ENCODE measurements at regions not wholly inside any gene's neighbourhood (a gene's known extent, or its start where the extent isn't known, plus 50 kb on each side); places are given as distances from the start of the nearest gene placed in this dataset.

DNA sequence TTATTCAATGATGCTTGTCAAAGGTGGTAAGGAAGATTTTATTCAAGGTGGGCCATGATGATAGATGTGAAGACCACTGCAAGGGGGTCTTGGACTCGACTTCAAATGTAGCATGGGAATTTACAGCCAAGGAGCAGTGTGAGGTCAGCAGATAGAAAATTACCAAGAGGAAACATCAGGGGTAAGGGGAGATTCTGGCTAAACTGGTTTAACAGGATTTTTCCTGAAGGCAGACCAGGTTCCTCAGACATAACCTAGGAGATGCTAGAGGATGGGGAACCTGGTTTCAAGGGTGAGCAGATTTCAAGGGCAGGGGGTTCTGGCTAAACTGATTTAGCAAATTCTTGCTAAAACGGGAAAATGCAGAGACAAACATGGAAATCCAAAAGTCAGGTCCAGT lies 464.9 kb downstream of the TAFA4 start:
- no peak for DNase-seq (ENCODE audit: low spot score)

DNA sequence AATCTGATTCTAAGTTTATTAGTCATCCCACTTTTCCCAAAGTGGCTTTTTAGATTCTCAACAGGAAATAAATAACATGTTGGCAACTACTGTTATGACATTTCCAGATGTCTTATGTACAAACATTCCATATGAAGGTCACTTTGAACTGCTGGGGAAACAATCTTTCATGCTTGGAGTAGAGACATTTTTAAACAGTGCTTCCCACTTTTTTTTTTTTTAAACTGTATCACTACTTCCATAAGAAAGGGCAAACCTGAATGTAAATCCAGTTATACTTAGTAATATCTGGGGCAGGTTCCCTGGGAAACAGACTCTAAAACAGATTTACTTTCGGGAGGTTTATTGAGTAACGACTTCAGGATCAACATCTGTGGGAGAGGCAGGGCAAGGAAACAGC lies 473.8 kb downstream of the TAFA4 start:
- DNase-seq (ENCODE audit: low spot score), result peak; percentile 1

GRCh38 chr3:68448510-68449383 lies 483.6 kb downstream of the TAFA4 start:
- DNase-seq (ENCODE audit: low spot score), result no peak

- no peak for DNase-seq (ENCODE audit: low spot score)
These were observed 484.5 kb downstream of the TAFA4 start for GRCh38 chr3:68447885-68448284.

DNA sequence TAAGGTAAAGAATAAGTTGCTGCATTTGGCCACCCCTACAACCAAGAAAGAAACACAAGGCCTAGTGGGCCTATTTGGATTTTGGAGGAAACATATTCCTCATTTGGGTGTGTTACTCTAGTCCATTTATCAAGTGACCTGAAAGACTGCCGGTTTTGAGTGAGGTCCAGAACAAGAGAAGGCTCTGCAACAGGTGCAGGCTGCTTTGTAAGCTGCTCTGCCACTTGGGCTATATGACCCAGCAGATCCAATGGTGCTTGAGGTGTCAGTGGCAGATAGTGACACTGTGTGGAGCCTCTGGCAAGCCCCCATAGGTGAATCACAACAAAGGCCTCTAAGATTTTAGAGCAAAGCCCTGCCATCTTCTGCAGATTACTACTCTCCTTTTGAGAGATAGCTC lies 491.3 kb downstream of the TAFA4 start:
- DNase-seq (ENCODE audit: low spot score), result no peak

- DNase-seq (ENCODE audit: low spot score), result no peak
These were observed 495.5 kb downstream of the TAFA4 start for GRCh38 chr3:68436619-68437401.

GRCh38 chr3:68428495-68428894 lies 503.9 kb downstream of the TAFA4 start:
- no peak for DNase-seq (ENCODE audit: low spot score)

DNA sequence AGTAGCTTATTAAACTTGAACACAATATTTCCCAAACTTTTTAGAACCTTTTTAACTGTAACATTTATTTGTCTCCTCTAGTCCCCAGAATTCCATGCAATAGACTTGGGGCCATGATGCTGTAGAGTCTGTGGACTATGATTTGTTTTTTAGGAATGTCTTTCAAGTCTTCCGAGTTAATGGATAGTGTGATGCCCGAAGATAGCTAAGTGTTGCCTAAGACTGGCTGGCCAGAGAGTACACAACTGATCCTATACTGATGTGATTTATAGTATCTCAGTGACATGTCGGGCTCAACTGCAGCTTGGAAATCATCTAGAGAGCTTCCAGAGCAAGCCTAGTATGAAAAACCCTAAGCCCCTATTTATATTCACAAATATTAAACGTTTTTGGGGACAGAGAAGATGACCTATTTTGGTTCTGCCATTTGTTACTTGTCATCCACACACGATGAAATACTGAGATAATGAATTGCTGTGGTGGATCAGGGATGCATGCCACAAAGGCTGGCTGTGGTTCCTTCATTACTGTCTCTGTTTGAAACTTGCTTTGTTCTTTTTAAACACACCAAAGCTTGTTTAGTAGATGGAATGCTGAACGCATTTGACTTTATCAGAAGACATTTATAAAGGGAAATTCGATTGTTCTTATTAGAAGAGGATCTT lies 507.4 kb downstream of the TAFA4 start:
- no peak for DNase-seq (ENCODE audit: low spot score)

DNA sequence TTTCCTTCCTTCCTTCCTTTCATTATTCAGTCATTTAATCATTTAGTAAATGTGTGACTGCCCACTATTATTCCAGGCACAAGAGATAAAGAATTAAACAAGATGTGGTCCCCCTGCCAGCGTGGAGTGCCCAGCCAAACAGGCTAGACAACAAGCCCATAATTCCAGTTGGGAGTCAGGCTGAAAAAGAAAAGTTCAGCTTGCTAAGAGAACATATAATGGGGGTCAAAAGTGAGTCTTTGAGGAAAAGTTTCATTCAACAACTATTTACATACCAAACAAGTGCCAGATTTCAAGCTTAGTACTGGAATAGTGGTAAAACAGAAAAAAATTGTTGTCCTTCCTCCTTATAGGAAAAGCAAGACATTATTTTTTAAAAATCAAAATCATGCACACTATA lies 523.7 kb downstream of the TAFA4 start:
- DNase-seq (ENCODE audit: low spot score), result no peak

DNA sequence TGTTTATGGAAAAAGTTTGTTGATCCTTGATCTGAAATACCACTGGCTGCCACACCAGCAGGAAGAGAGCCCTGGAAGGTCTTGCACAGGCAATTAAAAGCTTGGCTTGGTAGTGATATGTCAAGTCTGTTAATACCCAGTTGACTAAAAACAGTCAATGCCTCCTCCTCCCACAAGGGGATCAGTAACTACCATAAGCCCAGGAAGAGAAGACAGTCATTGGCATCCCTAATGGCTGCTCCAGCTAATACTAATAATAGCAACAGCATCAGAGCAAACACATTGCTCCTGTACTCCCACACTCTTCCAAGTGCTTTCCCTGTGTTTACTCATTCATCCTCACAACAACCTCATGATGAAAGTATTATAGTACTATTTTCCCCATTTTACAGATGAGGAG lies 528.6 kb downstream of the TAFA4 start:
- no peak for DNase-seq (ENCODE audit: low spot score)

- DNase-seq (ENCODE audit: low spot score), result no peak
These were observed 530.0 kb downstream of the TAFA4 start for GRCh38 chr3:68402235-68402918.

DNA sequence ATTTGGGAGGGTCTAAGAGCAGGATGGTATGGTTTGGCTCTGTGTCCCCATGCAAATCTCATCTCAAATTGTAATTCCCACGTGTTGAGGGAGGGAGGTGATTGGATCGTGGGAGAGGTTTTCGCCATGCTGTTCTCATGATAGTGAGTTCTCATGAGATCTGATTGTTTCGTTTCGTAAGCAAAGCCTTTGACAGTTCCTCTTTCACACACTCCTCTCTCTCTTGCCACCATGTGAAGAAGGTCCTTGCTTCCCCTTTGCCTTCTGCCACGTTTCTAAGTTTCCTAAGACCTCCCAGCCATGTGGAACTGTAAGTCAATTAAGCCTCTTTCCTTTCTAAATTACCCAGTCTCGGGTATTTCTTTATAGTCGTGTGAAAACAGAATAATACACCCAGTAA lies 553.7 kb downstream of the TAFA4 start:
- DNase-seq (ENCODE audit: low spot score), result no peak

DNA sequence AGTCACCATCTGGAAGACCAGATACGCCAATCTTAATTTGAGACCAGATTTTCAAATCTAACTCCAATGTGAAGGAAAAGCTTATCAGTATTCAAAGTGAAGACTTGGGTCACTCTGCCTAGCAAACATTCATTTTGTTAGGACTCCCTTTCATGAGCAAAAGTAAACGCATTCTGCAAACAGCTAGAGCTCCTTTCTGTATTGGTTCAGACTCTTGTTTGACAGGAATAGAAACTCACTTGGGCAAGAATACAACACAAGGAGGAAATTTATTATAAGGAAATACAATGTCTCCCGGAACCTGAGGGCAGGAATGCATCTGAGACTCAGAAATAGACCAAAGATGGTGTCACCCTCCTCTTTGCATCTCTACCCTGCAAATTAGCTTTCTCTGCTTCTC lies 558.6 kb downstream of the TAFA4 start:
- DNase-seq (ENCODE audit: low spot score), result no peak

DNA sequence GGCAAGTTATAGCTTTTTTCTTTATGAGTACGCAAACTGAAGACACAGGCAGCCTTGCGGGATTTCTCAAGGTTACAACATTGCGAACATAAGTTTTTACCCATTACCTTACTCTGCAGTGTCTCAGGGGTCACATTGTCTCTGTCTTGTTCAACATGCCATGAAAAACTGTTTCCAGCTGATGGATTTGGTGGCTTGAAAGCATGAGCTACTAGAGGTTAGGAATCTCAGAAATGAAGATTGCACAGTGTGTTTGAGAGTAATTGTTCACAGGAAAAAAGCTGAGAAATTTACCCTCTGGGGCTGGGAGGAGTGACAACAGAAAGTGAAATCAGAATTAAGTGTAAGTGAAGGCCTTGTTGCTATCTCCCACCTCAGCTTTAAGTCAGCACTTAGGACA lies 568.6 kb downstream of the TAFA4 start:
- DNase-seq (ENCODE audit: low spot score), result no peak

GRCh38 chr3:68360492-68360891 lies 571.9 kb downstream of the TAFA4 start:
- no peak for DNase-seq (ENCODE audit: low spot score)

GRCh38 chr3:68345781-68346180 lies 586.6 kb downstream of the TAFA4 start:
- DNase-seq (ENCODE audit: low spot score), result no peak

DNA sequence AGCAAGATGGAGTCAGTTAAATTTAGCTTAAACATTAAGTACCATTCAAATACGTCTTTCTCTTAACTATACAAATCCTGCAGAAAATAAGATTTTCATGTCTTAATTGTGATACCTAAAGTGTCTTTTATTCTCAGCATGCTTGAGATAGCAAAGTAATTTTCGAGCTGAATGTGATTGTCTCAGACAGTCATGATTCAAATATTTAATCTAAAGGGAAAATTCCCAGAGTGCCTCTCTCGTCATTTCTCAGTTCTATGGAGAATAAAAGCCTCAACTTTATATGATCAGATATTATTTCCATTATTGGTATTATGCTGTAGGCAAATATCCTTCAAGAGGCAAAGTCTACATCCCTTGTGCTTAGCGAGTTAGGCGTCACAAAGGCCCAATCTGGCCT lies 589.9 kb downstream of the TAFA4 start:
- DNase-seq (ENCODE audit: low spot score), result no peak

GRCh38 chr3:68336042-68336441 lies 596.3 kb downstream of the TAFA4 start:
- DNase-seq (ENCODE audit: low spot score), result no peak

DNA sequence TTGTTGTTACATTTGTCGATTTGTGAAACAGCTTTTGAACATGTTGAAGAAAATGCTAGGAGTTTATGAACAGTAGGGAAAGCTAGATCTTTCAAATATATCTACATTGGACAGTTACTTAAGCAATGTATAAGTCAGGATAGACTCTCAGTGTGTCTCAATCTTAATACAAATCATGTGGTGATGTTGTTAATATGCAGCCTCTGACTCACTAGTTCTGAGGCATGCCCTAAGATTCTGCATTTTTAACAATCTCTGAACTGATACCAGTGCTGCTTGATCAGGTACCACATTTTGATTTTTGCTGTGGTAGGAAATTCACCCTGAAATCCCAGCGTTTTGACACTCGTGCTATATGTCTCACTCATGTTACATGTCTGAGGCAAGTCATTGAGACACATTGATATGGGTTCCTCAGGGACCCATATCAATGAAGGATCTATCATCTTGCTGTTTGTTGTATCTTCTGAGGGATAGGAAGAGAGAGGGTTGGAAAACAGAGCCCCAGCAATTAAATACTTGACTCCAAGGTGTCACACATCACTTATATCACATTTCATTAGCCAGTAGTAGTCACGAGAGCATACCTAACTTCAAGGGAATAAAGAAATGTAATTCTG lies 597.9 kb downstream of the TAFA4 start:
- DNase-seq (ENCODE audit: low spot score), result no peak

DNA sequence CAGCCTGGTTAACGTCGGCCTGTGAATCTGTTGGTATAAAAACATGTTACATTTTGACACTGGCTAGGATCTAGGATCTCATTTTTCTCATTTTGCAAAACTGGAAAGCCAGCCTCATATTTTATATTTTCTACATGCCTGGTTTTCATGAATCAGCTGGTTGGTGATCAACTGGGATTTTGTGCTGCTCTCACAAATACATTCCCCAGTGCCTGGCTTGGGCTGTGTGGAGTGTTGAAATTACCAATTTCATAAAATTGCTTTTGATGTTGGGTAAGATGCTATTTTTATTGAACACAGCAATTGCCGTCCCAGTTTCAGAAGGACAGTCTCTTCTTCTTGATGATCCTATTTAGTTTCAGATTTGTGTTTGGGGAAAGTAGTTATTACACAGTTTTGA lies 604.3 kb downstream of the TAFA4 start:
- DNase-seq (ENCODE audit: low spot score), result no peak

DNA sequence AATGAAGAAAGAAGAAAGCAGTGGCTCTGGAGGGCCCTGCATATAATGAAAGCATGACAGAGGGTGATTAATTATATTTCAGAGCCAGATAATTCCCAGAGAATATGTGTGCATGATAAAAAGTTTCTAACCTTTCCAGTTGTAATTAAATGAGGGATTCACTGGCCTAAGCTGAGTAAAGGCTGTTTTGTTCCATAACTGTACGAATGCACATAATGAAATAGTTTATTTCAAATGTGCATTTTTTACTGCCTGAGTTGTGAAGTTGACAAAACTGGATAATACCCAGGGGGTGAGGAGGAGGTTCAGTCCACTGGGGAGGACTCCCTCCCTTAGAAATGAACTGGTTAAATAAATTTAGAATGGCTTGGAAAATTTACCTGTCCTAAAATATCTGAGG lies 616.4 kb downstream of the TAFA4 start:
- no peak for DNase-seq (ENCODE audit: low spot score)

DNA sequence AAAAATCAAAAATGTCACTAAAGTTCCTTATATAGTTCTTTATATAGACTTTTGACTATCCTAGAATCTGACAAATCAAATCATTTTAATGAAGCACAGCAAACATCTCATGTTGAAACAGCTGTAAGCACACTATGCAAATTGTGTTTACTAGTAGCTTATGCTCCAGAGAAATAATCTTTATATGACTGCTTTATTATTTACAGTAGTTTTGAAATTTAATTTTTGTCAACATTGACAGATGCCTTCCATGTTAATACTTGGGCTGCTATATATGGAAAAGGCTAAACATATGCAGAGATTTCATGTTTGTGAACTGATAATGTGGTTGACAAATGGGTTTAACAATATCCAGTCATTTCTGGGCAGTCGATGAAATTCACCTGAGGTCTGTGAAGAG lies 616.8 kb downstream of the TAFA4 start:
- no peak for DNase-seq (ENCODE audit: low spot score)
